Pancreas (tissue), 10 donors: ENCODE measurements at regions not wholly inside any gene's neighbourhood (a gene's known extent, or its start where the extent isn't known, plus 50 kb on each side); places are given as distances from the start of the nearest gene placed in this dataset.

ENCODE experiments used
- ATAC-seq, 4 donors: fragments of 200-7000 bp; cut with Tn5 transposase; one replicate each; pipeline versions ENCODE4 v1.8.0 to v1.9.1; 2020; ENCODE audit warnings: mild to moderate bottlenecking in 4 of 4, moderate library complexity in 4 of 4
- DNase-seq, 6 donors: peaks; one replicate each; pipeline ENCODE4 v3.0.0-alpha.2; 2020
- FAIRE-seq: peaks from 2 replicates; lab custom pipeline; 2012; peaks lifted over from hg19 to GRCh38; lab: Jason Lieb, UNC
- H3K27ac ChIP-seq, 4 donors: fragments of 200-600 bp; sonication (generic); 1 replicate in 3 of 4; 2 replicates in 1 of 4; pipeline versions ENCODE4 v1.5.0 to v1.8.0; 2020
- H3K27me3 ChIP-seq, 4 donors: fragments of 200-600 bp; one replicate each; pipeline ENCODE4 v1.8.0; 2021
- H3K36me3 ChIP-seq, 3 donors: fragments of 200-600 bp; sonication (generic) in 1 of 3; one replicate each; pipeline versions ENCODE4 v1.5.0 to v1.8.0; 2020 to 2021
- H3K4me1 ChIP-seq, 3 donors: fragments of 200-600 bp; one replicate each; pipeline ENCODE4 v1.8.0; 2021
- H3K4me3 ChIP-seq, 4 donors: fragments of 200-600 bp; sonication (generic) in 2 of 4; one replicate each; pipeline versions ENCODE4 v1.5.0 to v1.8.0; 2020 to 2021
- H3K9me3 ChIP-seq, 4 donors: fragments of 200-600 bp; one replicate each; pipeline ENCODE4 v1.8.0; 2021
- CTCF ChIP-seq, 4 donors: fragments of 200-600 bp; sonication (generic) in 3 of 4; IDR thresholded peaks; one replicate each; pipeline versions ENCODE4 v1.5.0 to v1.8.0; 2021; ENCODE audit warnings: antibody characterized with exemption in 4 of 4
- WGBS, 2 donors: extraction: QIAGEN DNeasy Blood & Tissue Kit; methylation state at CpG; one replicate each; pipeline ENCODE4 v1.1.7; 2013; 5-methylcytosine and 5-hydroxymethylcytosine counted together
- intact Hi-C, 3 donors: fragments of 100-400 bp; cut with DNase I; formaldehyde crosslinking; loops; one replicate each; pipeline versions ENCODE4 v1.11.1 to v1.14.2; 2022
- donor health status: healthy with polysubstance abuse.
- donor health status: DM: no; HTN: no; CAD: no; lungs with moderate emphysema.
- donor health status: DM: no; HTN: no; CAD: no.
- donor health status: control.
- donor health status: control.
- donor health status: Bipolar disorder and iron deficiency.
- donor health status: DM: yes; HTN: yes; CAD: no.
- donor health status: DM: no; HTN: no; CAD: no.
- donor health status: DM: no; HTN: no; CAD: no.
- donor health status: DM: yes; HTN: yes; CAD: no.

GRCh38 chr17:13922885-13923284 is 146.4 kb upstream of the COX10 start:
- H3K9me3 ChIP-seq: no peaks in the 10 kb centered on the region
- intact Hi-C loops: no loop called here
- FAIRE-seq: no peak
- DNase-seq: no peak
- no peaks in the 10 kb centered on the region for H3K27me3 ChIP-seq
- no peaks in the 10 kb centered on the region for H3K36me3 ChIP-seq
- H3K4me3 ChIP-seq: no peak overlapping the region
- TF ChIP-seq CTCF (IDR thresholded peaks at IDR 0.05): no peak
- no peak overlapping the region for H3K27ac ChIP-seq
- 88 to 94% methylated on average over 5 of the region's 5 CpGs for WGBS, 2 donors
- ATAC-seq: no peak
- H3K4me1 ChIP-seq: no peaks in the 10 kb centered on the region

GRCh38 chr17:13925579-13925978 is 143.7 kb upstream of the COX10 start:
- no peaks in the 10 kb centered on the region for H3K9me3 ChIP-seq
- H3K27ac ChIP-seq: no peak overlapping the region
- no peak for ATAC-seq
- 82 to 89% methylated on average over 5 of the region's 5 CpGs for WGBS, 2 donors
- peaks cover 0 to 3% (median 0%) of the 10 kb centered on the region in 3 donors for H3K4me1 ChIP-seq
- no peaks in the 10 kb centered on the region for H3K36me3 ChIP-seq
- H3K27me3 ChIP-seq: no peaks in the 10 kb centered on the region
- intact Hi-C loops: no loop called here
- DNase-seq: no peak
- no peak for TF ChIP-seq CTCF (IDR thresholded peaks at IDR 0.05)
- no peak for FAIRE-seq
- H3K4me3 ChIP-seq: no peak overlapping the region

- Histone ChIP-seq H3K27me3 (no peaks in the 10 kb centered on the region), H3K36me3 (no peaks in the 10 kb centered on the region), H3K27ac (peak overlapping the region in 1 of 4 donors; percentile 51), H3K9me3 (no peaks in the 10 kb centered on the region), H3K4me3 (no peak overlapping the region), H3K4me1 (peaks cover 0 to 3% (median 0%) of the 10 kb centered on the region in 3 donors)
- FAIRE-seq (no peak), DNase-seq (peak in 1 of 6 donors; percentile 43), ATAC-seq (peak in 3 of 4 donors; percentile 34 to 82 (median 81))
- WGBS, 2 donors: 90 to 96% methylated on average over 3 of the region's 3 CpGs
- TF ChIP-seq CTCF (IDR thresholded peaks at IDR 0.05): no peak
- intact Hi-C loops: no loop called here
Measured at GRCh38 chr17:13931111-13931526, 138.2 kb upstream of the COX10 start.

- no peak for TF ChIP-seq CTCF (IDR thresholded peaks at IDR 0.05)
- Histone ChIP-seq H3K4me3 (no peak overlapping the region), H3K36me3 (no peaks in the 10 kb centered on the region), H3K4me1 (peaks cover 0 to 3% (median 0%) of the 10 kb centered on the region in 3 donors), H3K27me3 (no peaks in the 10 kb centered on the region), H3K9me3 (no peaks in the 10 kb centered on the region), H3K27ac (peak overlapping the region in 1 of 4 donors; percentile 51)
- ATAC-seq (peak in 3 of 4 donors; percentile 44 to 80 (median 77)), DNase-seq (peak in 2 of 6 donors; percentile 3 to 51), FAIRE-seq (no peak)
- 41 to 47% methylated on average over 4 of the region's 4 CpGs for WGBS, 2 donors
- intact Hi-C loops: no loop called here
Measured at GRCh38 chr17:13931800-13932460, 137.4 kb upstream of the COX10 start.
